ENCODE measurements at regions not wholly inside any gene's neighbourhood (a gene's known extent, or its start where the extent isn't known, plus 50 kb on each side); places are given as distances from the start of the nearest gene placed in this dataset.

- Histone ChIP-seq H3K4me1 (ENCODE audit: control insufficient read depth, extremely low read depth, insufficient read depth, low read length) (no peaks in the 10 kb centered on the region), H3K36me3 (ENCODE audit: control insufficient read depth, insufficient read depth, low read length) (no peaks in the 10 kb centered on the region), H3K27ac (ENCODE audit: insufficient read depth, low read length) (no peak overlapping the region), H3K4me3 (replicated peaks in 1 of 4; ENCODE audit: control extremely low read depth in 1 of 4, insufficient read depth in 1 of 4, low read depth in 3 of 4, low read length in 4 of 4) (no peak overlapping the region), H3K9me3 (ENCODE audit: control insufficient read depth, insufficient read depth, low read depth, low read length) (no peaks in the 10 kb centered on the region), H3K27me3 (ENCODE audit: control insufficient read depth, insufficient read depth, low read length) (no peaks in the 10 kb centered on the region), H3K9ac (ENCODE audit: insufficient read depth, low read length) (no peak overlapping the region), H4K20me1 (ENCODE audit: control insufficient read depth, extremely low read depth, insufficient read depth, low read length) (no peaks in the 10 kb centered on the region), H3K79me2 (ENCODE audit: control insufficient read depth, insufficient read depth, low read length) (no peaks in the 10 kb centered on the region), H3K4me2 (ENCODE audit: extremely low read depth, insufficient read depth, low read length) (no peak overlapping the region), H2AFZ (ENCODE audit: low read length) (no peak overlapping the region)
- peak in 1 of 2 donors; percentile 27 for DNase-seq (ENCODE audit: low read depth in 2 of 2)
- TF ChIP-seq EZH2 (IDR thresholded peaks at IDR 0.05; ENCODE audit: low read length, missing control alignments), result no peak
- no peak for TF ChIP-seq CTCF (conservative IDR thresholded peaks at IDR 0.05 in 1 of 2, IDR thresholded peaks at IDR 0.05 in 1 of 2; ENCODE audit: low read depth in 1 of 2, low read length in 2 of 2)
Measured at GRCh38 chr2:211161236-211161635, 604.8 kb downstream of the CPS1 start.

GRCh38 chr2:211162911-211163310 lies 606.5 kb downstream of the CPS1 start:
- H3K4me1 ChIP-seq (ENCODE audit: control insufficient read depth, extremely low read depth, insufficient read depth, low read length), result no peaks in the 10 kb centered on the region
- no peak overlapping the region for H3K27ac ChIP-seq (ENCODE audit: insufficient read depth, low read length)
- H3K27me3 ChIP-seq (ENCODE audit: control insufficient read depth, insufficient read depth, low read length), result no peaks in the 10 kb centered on the region
- DNase-seq (ENCODE audit: low read depth in 2 of 2), result no peak
- TF ChIP-seq EZH2 (IDR thresholded peaks at IDR 0.05; ENCODE audit: low read length, missing control alignments), result no peak
- no peak for TF ChIP-seq CTCF (conservative IDR thresholded peaks at IDR 0.05 in 1 of 2, IDR thresholded peaks at IDR 0.05 in 1 of 2; ENCODE audit: low read depth in 1 of 2, low read length in 2 of 2)
- H3K4me3 ChIP-seq (replicated peaks in 1 of 4; ENCODE audit: control extremely low read depth in 1 of 4, insufficient read depth in 1 of 4, low read depth in 3 of 4, low read length in 4 of 4), result no peak overlapping the region
- no peak overlapping the region for H3K9ac ChIP-seq (ENCODE audit: insufficient read depth, low read length)
- H3K36me3 ChIP-seq (ENCODE audit: control insufficient read depth, insufficient read depth, low read length), result no peaks in the 10 kb centered on the region
- no peaks in the 10 kb centered on the region for H3K9me3 ChIP-seq (ENCODE audit: control insufficient read depth, insufficient read depth, low read depth, low read length)
- H2AFZ ChIP-seq (ENCODE audit: low read length), result no peak overlapping the region
- no peaks in the 10 kb centered on the region for H4K20me1 ChIP-seq (ENCODE audit: control insufficient read depth, extremely low read depth, insufficient read depth, low read length)
- H3K4me2 ChIP-seq (ENCODE audit: extremely low read depth, insufficient read depth, low read length), result no peak overlapping the region
- H3K79me2 ChIP-seq (ENCODE audit: control insufficient read depth, insufficient read depth, low read length), result no peaks in the 10 kb centered on the region

- no peaks in the 10 kb centered on the region for H3K36me3 ChIP-seq (ENCODE audit: control insufficient read depth, insufficient read depth, low read length)
- H2AFZ ChIP-seq (ENCODE audit: low read length), result no peak overlapping the region
- no peak for DNase-seq (ENCODE audit: low read depth in 2 of 2)
- H3K27me3 ChIP-seq (ENCODE audit: control insufficient read depth, insufficient read depth, low read length), result no peaks in the 10 kb centered on the region
- no peak overlapping the region for H3K9ac ChIP-seq (ENCODE audit: insufficient read depth, low read length)
- no peak overlapping the region for H3K27ac ChIP-seq (ENCODE audit: insufficient read depth, low read length)
- no peak overlapping the region for H3K4me3 ChIP-seq (replicated peaks in 1 of 4; ENCODE audit: control extremely low read depth in 1 of 4, insufficient read depth in 1 of 4, low read depth in 3 of 4, low read length in 4 of 4)
- no peaks in the 10 kb centered on the region for H3K79me2 ChIP-seq (ENCODE audit: control insufficient read depth, insufficient read depth, low read length)
- H3K4me1 ChIP-seq (ENCODE audit: control insufficient read depth, extremely low read depth, insufficient read depth, low read length), result no peaks in the 10 kb centered on the region
- no peaks in the 10 kb centered on the region for H4K20me1 ChIP-seq (ENCODE audit: control insufficient read depth, extremely low read depth, insufficient read depth, low read length)
- no peak overlapping the region for H3K4me2 ChIP-seq (ENCODE audit: extremely low read depth, insufficient read depth, low read length)
- no peaks in the 10 kb centered on the region for H3K9me3 ChIP-seq (ENCODE audit: control insufficient read depth, insufficient read depth, low read depth, low read length)
- no peak for TF ChIP-seq EZH2 (IDR thresholded peaks at IDR 0.05; ENCODE audit: low read length, missing control alignments)
- TF ChIP-seq CTCF (conservative IDR thresholded peaks at IDR 0.05 in 1 of 2, IDR thresholded peaks at IDR 0.05 in 1 of 2; ENCODE audit: low read depth in 1 of 2, low read length in 2 of 2), result no peak
Measured at GRCh38 chr2:211170843-211171242, 614.4 kb downstream of the CPS1 start.
